ENCODE measurements at regions not wholly inside any gene's neighbourhood (a gene's known extent, or its start where the extent isn't known, plus 50 kb on each side); places are given as distances from the start of the nearest gene placed in this dataset.
A peak's percentile ranks its signal among the peaks of the same experiment; 100 is the strongest.

GRCh38 chr6:165769401-165769800 is 106.4 kb upstream of the PDE10A start:
- WGBS, 2 donors = 67 to 70% methylated on average over 5 of the region's 5 CpGs
- Histone ChIP-seq H3K9me3 (ENCODE audit: control insufficient read depth in 4 of 4, insufficient read depth in 3 of 4, low read length in 3 of 4) (no peaks in the 10 kb centered on the region), H3K9ac (ENCODE audit: insufficient read depth in 1 of 2, low read length in 2 of 2) (no peak overlapping the region), H3K36me3 (ENCODE audit: control insufficient read depth in 4 of 4, insufficient read depth in 4 of 4, low read length in 4 of 4) (no peaks in the 10 kb centered on the region), H3K27ac (ENCODE audit: low read depth in 1 of 2, low read length in 1 of 2) (peak overlapping the region in 1 of 2 donors; percentile 29), H3K4me1 (ENCODE audit: control insufficient read depth in 5 of 5, insufficient read depth in 5 of 5, low read length in 5 of 5) (peaks cover 0 to 14% (median 2%) of the 10 kb centered on the region in 5 donors), H3K27me3 (ENCODE audit: control insufficient read depth in 3 of 3, insufficient read depth in 3 of 3, low read length in 2 of 3) (no peaks in the 10 kb centered on the region), H3K4me3 (no peak overlapping the region)
- peak in 2 of 3 donors; percentile 55 to 62 for DNase-seq
- ATAC-seq (ENCODE audit: insufficient read depth, low FRiP score) = no peak
- TF ChIP-seq CTCF (IDR thresholded peaks at IDR 0.05; ENCODE audit: control extremely low read depth, extremely low read depth) = no peak

- peaks cover 0 to 14% (median 2%) of the 10 kb centered on the region in 5 donors for H3K4me1 ChIP-seq (ENCODE audit: control insufficient read depth in 5 of 5, insufficient read depth in 5 of 5, low read length in 5 of 5)
- H3K9me3 ChIP-seq (ENCODE audit: control insufficient read depth in 4 of 4, insufficient read depth in 3 of 4, low read length in 3 of 4) = no peaks in the 10 kb centered on the region
- no peaks in the 10 kb centered on the region for H3K27me3 ChIP-seq (ENCODE audit: control insufficient read depth in 3 of 3, insufficient read depth in 3 of 3, low read length in 2 of 3)
- H3K36me3 ChIP-seq (ENCODE audit: control insufficient read depth in 4 of 4, insufficient read depth in 4 of 4, low read length in 4 of 4) = no peaks in the 10 kb centered on the region
- DNase-seq = no peak
- no peak overlapping the region for H3K4me3 ChIP-seq
- no peak overlapping the region for H3K9ac ChIP-seq (ENCODE audit: insufficient read depth in 1 of 2, low read length in 2 of 2)
- no peak for ATAC-seq (ENCODE audit: insufficient read depth, low FRiP score)
- peak overlapping the region in 1 of 2 donors; percentile 29 for H3K27ac ChIP-seq (ENCODE audit: low read depth in 1 of 2, low read length in 1 of 2)
- 45 to 62% methylated on average over 1 of the region's 1 CpG for WGBS, 2 donors
- TF ChIP-seq CTCF (IDR thresholded peaks at IDR 0.05; ENCODE audit: control extremely low read depth, extremely low read depth) = no peak
These were observed 105.9 kb upstream of the PDE10A start for GRCh38 chr6:165768961-165769360.

GRCh38 chr6:165767228-165767627 is 104.2 kb upstream of the PDE10A start:
- TF ChIP-seq CTCF (IDR thresholded peaks at IDR 0.05; ENCODE audit: control extremely low read depth, extremely low read depth) = no peak
- DNase-seq (no peak), ATAC-seq (ENCODE audit: insufficient read depth, low FRiP score) (no peak)
- Histone ChIP-seq H3K27ac (ENCODE audit: low read depth in 1 of 2, low read length in 1 of 2) (peak overlapping the region in 1 of 2 donors; percentile 47), H3K4me3 (no peak overlapping the region), H3K4me1 (ENCODE audit: control insufficient read depth in 5 of 5, insufficient read depth in 5 of 5, low read length in 5 of 5) (peaks cover 0 to 14% (median 2%) of the 10 kb centered on the region in 5 donors), H3K36me3 (ENCODE audit: control insufficient read depth in 4 of 4, insufficient read depth in 4 of 4, low read length in 4 of 4) (no peaks in the 10 kb centered on the region), H3K9ac (ENCODE audit: insufficient read depth in 1 of 2, low read length in 2 of 2) (no peak overlapping the region), H3K9me3 (ENCODE audit: control insufficient read depth in 4 of 4, insufficient read depth in 3 of 4, low read length in 3 of 4) (no peaks in the 10 kb centered on the region), H3K27me3 (ENCODE audit: control insufficient read depth in 3 of 3, insufficient read depth in 3 of 3, low read length in 2 of 3) (no peaks in the 10 kb centered on the region)
- 36 to 45% methylated on average over 3 of the region's 3 CpGs for WGBS, 2 donors

- WGBS, 2 donors = 17 to 36% methylated on average over 4 of the region's 4 CpGs
- Histone ChIP-seq H3K27ac (ENCODE audit: low read depth in 1 of 2, low read length in 1 of 2) (no peak overlapping the region), H3K9ac (ENCODE audit: insufficient read depth in 1 of 2, low read length in 2 of 2) (no peak overlapping the region), H3K36me3 (ENCODE audit: control insufficient read depth in 4 of 4, insufficient read depth in 4 of 4, low read length in 4 of 4) (no peaks in the 10 kb centered on the region), H3K9me3 (ENCODE audit: control insufficient read depth in 4 of 4, insufficient read depth in 3 of 4, low read length in 3 of 4) (no peaks in the 10 kb centered on the region), H3K4me1 (ENCODE audit: control insufficient read depth in 5 of 5, insufficient read depth in 5 of 5, low read length in 5 of 5) (peaks cover 0 to 14% (median 2%) of the 10 kb centered on the region in 5 donors), H3K4me3 (no peak overlapping the region), H3K27me3 (ENCODE audit: control insufficient read depth in 3 of 3, insufficient read depth in 3 of 3, low read length in 2 of 3) (no peaks in the 10 kb centered on the region)
- DNase-seq = peak in 1 of 3 donors; percentile 20
- ATAC-seq (ENCODE audit: insufficient read depth, low FRiP score) = no peak
- no peak for TF ChIP-seq CTCF (IDR thresholded peaks at IDR 0.05; ENCODE audit: control extremely low read depth, extremely low read depth)
These were observed 103.4 kb upstream of the PDE10A start for GRCh38 chr6:165766457-165766856.
